ENCODE measurements at regions not wholly inside any gene's neighbourhood (a gene's known extent, or its start where the extent isn't known, plus 50 kb on each side); places are given as distances from the start of the nearest gene placed in this dataset.
A peak's percentile ranks its signal among the peaks of the same experiment; 100 is the strongest.

DNA sequence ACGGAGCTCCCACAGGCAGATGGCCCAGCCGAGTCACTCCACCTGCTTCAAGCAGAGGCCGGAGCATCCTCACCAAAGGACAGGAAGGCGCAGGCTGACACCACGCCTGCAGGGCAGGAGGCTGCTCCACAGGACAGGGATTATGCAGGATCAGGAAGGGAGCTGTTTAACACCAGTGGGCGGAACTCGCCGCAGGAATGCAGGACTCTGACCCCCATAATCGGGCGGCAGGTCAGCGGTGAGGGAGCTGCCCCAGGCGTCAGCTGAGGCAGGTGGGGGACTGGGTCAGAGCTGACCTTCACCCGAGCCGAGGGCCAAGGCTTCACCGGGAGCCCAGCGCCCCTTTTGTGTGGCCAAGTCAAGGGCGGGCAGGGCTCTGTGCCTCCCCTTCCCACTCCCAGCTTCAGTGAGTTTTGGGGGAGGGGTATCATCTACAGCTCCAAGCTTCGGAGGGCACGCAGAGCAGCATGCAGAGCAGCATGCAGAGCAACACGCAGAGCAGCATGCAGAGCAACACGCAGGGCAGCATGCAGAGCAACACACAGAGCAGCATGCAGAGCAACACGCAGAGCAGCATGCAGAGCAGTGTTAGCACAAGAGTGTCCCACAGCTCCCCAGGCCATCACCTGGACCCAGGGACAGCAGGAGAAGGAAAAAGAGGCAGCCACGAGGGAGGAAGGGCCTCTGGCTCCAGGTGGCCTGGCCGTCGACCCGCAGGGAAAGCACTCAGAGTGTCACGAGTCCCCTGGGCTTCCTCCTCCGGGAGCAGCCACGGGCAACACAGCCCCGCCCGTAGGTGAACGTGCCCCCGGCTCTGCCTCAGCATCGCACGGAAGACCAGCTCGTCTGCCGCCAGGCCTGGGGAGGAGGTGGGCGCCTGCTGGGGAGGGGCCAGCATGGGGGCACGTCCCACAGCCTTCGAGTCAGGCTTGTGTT is 151.7 kb upstream of the PPP2R2D start (continued):
- TF ChIP-seq USF2 (IDR thresholded peaks at IDR 0.05; ENCODE audit: low read depth, low read length) (no peak), USF2 (CRISPR knock-in tag; IDR thresholded peaks at IDR 0.05; ENCODE audit: borderline replicate concordance) (no peak), ZNF703 (CRISPR knock-in tag; IDR thresholded peaks at IDR 0.05; ENCODE audit: borderline replicate concordance) (no peak), ATF2 (CRISPR knock-in tag; IDR thresholded peaks at IDR 0.05) (no peak), HNF4G (IDR thresholded peaks at IDR 0.05; ENCODE audit: borderline replicate concordance, low read depth, low read length) (peak; percentile 67), HNF4G (CRISPR knock-in tag; IDR thresholded peaks at IDR 0.05; ENCODE audit: borderline replicate concordance, low read depth) (peak; percentile 51; the same call in 1 of the 2 replicates), NFKB2 (CRISPR knock-in tag; IDR thresholded peaks at IDR 0.05; ENCODE audit: borderline replicate concordance) (0 out of 2 replicates have a peak, but pooled peaks have one; percentile 38), ZNF564 (CRISPR knock-in tag; IDR thresholded peaks at IDR 0.05) (no peak), ZNF547 (CRISPR knock-in tag; IDR thresholded peaks at IDR 0.05) (no peak), RXRA (CRISPR knock-in tag; IDR thresholded peaks at IDR 0.05) (0 out of 2 replicates have a peak, but pooled peaks have one; percentile 42), SKIL (CRISPR knock-in tag; IDR thresholded peaks at IDR 0.05; ENCODE audit: borderline replicate concordance) (peak; percentile 67), ESRRA (CRISPR knock-in tag; IDR thresholded peaks at IDR 0.05; ENCODE audit: low read depth) (peak; percentile 90)
- TF ChIP-seq, protein P1, sequence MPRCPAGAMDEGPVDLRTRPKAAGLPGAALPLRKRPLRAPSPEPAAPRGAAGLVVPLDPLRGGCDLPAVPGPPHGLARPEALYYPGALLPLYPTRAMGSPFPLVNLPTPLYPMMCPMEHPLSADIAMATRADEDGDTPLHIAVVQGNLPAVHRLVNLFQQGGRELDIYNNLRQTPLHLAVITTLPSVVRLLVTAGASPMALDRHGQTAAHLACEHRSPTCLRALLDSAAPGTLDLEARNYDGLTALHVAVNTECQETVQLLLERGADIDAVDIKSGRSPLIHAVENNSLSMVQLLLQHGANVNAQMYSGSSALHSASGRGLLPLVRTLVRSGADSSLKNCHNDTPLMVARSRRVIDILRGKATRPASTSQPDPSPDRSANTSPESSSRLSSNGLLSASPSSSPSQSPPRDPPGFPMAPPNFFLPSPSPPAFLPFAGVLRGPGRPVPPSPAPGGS (CRISPR knock-in tag; IDR thresholded peaks at IDR 0.05): 0 out of 2 replicates have a peak, but pooled peaks have one; percentile 48
- TF ChIP-seq, protein P2, sequence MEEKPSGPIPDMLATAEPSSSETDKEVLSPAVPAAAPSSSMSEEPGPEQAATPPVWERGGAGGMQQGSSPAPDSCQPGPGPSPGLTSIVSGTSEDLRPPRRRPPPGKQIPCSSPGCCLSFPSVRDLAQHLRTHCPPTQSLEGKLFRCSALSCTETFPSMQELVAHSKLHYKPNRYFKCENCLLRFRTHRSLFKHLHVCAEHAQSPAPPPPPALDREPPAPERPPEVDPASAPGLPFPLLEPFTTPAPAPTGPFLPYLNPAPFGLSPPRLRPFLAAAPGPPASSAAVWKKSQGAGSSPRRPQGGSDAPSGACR (CRISPR knock-in tag; IDR thresholded peaks at IDR 0.05): peak; percentile 26; the same call in 1 of the 2 replicates
- TF ChIP-seq, protein P3, sequence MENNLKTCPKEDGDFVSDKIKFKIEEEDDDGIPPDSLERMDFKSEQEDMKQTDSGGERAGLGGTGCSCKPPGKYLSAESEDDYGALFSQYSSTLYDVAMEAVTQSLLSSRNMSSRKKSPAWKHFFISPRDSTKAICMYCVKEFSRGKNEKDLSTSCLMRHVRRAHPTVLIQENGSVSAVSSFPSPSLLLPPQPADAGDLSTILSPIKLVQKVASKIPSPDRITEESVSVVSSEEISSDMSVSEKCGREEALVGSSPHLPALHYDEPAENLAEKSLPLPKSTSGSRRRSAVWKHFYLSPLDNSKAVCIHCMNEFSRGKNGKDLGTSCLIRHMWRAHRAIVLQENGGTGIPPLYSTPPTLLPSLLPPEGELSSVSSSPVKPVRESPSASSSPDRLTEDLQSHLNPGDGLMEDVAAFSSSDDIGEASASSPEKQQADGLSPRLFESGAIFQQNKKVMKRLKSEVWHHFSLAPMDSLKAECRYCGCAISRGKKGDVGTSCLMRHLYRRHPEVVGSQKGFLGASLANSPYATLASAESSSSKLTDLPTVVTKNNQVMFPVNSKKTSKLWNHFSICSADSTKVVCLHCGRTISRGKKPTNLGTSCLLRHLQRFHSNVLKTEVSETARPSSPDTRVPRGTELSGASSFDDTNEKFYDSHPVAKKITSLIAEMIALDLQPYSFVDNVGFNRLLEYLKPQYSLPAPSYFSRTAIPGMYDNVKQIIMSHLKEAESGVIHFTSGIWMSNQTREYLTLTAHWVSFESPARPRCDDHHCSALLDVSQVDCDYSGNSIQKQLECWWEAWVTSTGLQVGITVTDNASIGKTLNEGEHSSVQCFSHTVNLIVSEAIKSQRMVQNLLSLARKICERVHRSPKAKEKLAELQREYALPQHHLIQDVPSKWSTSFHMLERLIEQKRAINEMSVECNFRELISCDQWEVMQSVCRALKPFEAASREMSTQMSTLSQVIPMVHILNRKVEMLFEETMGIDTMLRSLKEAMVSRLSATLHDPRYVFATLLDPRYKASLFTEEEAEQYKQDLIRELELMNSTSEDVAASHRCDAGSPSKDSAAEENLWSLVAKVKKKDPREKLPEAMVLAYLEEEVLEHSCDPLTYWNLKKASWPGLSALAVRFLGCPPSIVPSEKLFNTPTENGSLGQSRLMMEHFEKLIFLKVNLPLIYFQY (CRISPR knock-in tag; IDR thresholded peaks at IDR 0.05; ENCODE audit: borderline replicate concordance): peak; percentile 30; the same call in 1 of the 2 replicates
